Neuronal stem cell (in vitro differentiated cells): ENCODE measurements at regions not wholly inside any gene's neighbourhood (a gene's known extent, or its start where the extent isn't known, plus 50 kb on each side); places are given as distances from the start of the nearest gene placed in this dataset.

Experiments used
- DNase-seq: peaks from one replicate; pipeline ENCODE4 v3.0.0-alpha.2; 2013; ENCODE audit warnings: low spot score
- H2AFZ ChIP-seq: one replicate; pipeline ENCODE4 v1.6.1; 2013; ENCODE audit warnings: mild to moderate bottlenecking, low read length, inconsistent platforms
- H2AK5ac ChIP-seq: 2 replicates; pipeline ENCODE4 v1.6.1; 2013; ENCODE audit warnings: low read depth, mild to moderate bottlenecking, inconsistent platforms, low read length, moderate library complexity, mixed read lengths
- H2BK120ac ChIP-seq: 2 replicates; pipeline ENCODE4 v1.6.1; 2013; ENCODE audit warnings: low read depth, mild to moderate bottlenecking, inconsistent platforms, low read length, moderate library complexity, mixed read lengths
- H2BK12ac ChIP-seq: one replicate; pipeline ENCODE4 v1.6.1; 2013; ENCODE audit warnings: low read length, inconsistent platforms
- H2BK15ac ChIP-seq: 2 replicates; pipeline ENCODE4 v1.6.1; 2013; ENCODE audit warnings: mild to moderate bottlenecking, low read length, inconsistent platforms, mixed read lengths
- H2BK5ac ChIP-seq: one replicate; pipeline ENCODE4 v1.6.1; 2013; ENCODE audit warnings: inconsistent platforms, mild to moderate bottlenecking, low read length, moderate library complexity
- H3K14ac ChIP-seq: one replicate; pipeline ENCODE4 v1.6.1; 2013; ENCODE audit warnings: low read length, inconsistent platforms
- H3K18ac ChIP-seq: 2 replicates; pipeline ENCODE4 v1.6.1; 2013; ENCODE audit warnings: low read length, inconsistent platforms
- H3K23ac ChIP-seq: 2 replicates; pipeline ENCODE4 v1.6.1; 2013; ENCODE audit warnings: low read depth, mild to moderate bottlenecking, mixed read lengths, low read length, inconsistent platforms; ENCODE audit not compliant: poor library complexity
- H3K27ac ChIP-seq: replicated peaks from 3 replicates; pipeline ENCODE4 v1.5.1; 2013; ENCODE audit warnings: low read length, inconsistent platforms
- H3K27me3 ChIP-seq, 3 experiments: 2 replicates each; pipeline ENCODE4 v1.6.1; 2013; ENCODE audit warnings: low read length in 3 of 3, mild to moderate bottlenecking in 2 of 3, inconsistent platforms in 1 of 3, low read depth in 1 of 3, mixed read lengths in 1 of 3, moderate library complexity in 1 of 3; ENCODE audit not compliant: control insufficient read depth in 3 of 3, insufficient read depth in 3 of 3
- H3K36me3 ChIP-seq, 2 donors: replicated peaks in 1 of 2; 2 replicates each; pipeline ENCODE4 v1.6.1; 2013; ENCODE audit warnings: low read length in 2 of 2; ENCODE audit not compliant: control insufficient read depth in 2 of 2, insufficient read depth in 2 of 2
- H3K4ac ChIP-seq: 2 replicates; pipeline ENCODE4 v1.6.1; 2013; ENCODE audit warnings: inconsistent platforms, mild to moderate bottlenecking, low read length, moderate library complexity
- H3K4me1 ChIP-seq, 2 donors: 1 replicate in 1 of 2; 2 replicates in 1 of 2; pipeline ENCODE4 v1.6.1; 2013; ENCODE audit warnings: low read length in 2 of 2, low read depth in 1 of 2; ENCODE audit not compliant: control insufficient read depth in 2 of 2, insufficient read depth in 1 of 2
- H3K4me2 ChIP-seq: one replicate; pipeline ENCODE4 v1.6.1; 2013; ENCODE audit warnings: mild to moderate bottlenecking, low read length, inconsistent platforms; ENCODE audit not compliant: insufficient read depth, poor library complexity, severe bottlenecking
- H3K4me3 ChIP-seq, 2 donors: 2 replicates each; pipeline ENCODE4 v1.5.1; 2013; ENCODE audit warnings: low read length in 2 of 2, mild to moderate bottlenecking in 2 of 2, inconsistent platforms in 1 of 2, moderate library complexity in 1 of 2
- H3K79me1 ChIP-seq: one replicate; pipeline ENCODE4 v1.6.1; 2013; ENCODE audit warnings: low read depth, mild to moderate bottlenecking, inconsistent platforms, low read length, moderate library complexity
- H3K9ac ChIP-seq: one replicate; pipeline ENCODE4 v1.6.1; 2013; ENCODE audit warnings: mild to moderate bottlenecking, low read depth, low read length, inconsistent platforms; ENCODE audit not compliant: poor library complexity
- H3K9me3 ChIP-seq, 2 donors: replicated peaks in 1 of 2; 2 replicates each; pipeline versions ENCODE3 to v1.6.1; 2013; ENCODE audit warnings: low read length in 2 of 2, mild to moderate bottlenecking in 2 of 2, inconsistent platforms in 1 of 2, low read depth in 1 of 2, mixed read lengths in 1 of 2, moderate library complexity in 1 of 2; ENCODE audit not compliant: control insufficient read depth in 2 of 2, insufficient read depth in 1 of 2
- H4K8ac ChIP-seq: one replicate; pipeline ENCODE4 v1.6.1; 2013; ENCODE audit warnings: low read depth, mild to moderate bottlenecking, inconsistent platforms, low read length, moderate library complexity
- H4K91ac ChIP-seq: one replicate; pipeline ENCODE4 v1.6.1; 2013; ENCODE audit warnings: low read length, low read depth, mild to moderate bottlenecking, inconsistent platforms; ENCODE audit not compliant: poor library complexity
- WGBS, 2 donors: extraction: QIAGEN DNeasy Blood & Tissue Kit; methylation state at CpG; one replicate each; pipeline ENCODE4 v1.1.7; 2013; ENCODE audit warnings: missing lambda C conversion rate in 2 of 2, mixed read lengths in 1 of 2; ENCODE audit not compliant: insufficient read length in 2 of 2, insufficient replicate concordance in 1 of 2; ENCODE audit errors: extremely low coverage in 2 of 2; 5-methylcytosine and 5-hydroxymethylcytosine counted together

DNA sequence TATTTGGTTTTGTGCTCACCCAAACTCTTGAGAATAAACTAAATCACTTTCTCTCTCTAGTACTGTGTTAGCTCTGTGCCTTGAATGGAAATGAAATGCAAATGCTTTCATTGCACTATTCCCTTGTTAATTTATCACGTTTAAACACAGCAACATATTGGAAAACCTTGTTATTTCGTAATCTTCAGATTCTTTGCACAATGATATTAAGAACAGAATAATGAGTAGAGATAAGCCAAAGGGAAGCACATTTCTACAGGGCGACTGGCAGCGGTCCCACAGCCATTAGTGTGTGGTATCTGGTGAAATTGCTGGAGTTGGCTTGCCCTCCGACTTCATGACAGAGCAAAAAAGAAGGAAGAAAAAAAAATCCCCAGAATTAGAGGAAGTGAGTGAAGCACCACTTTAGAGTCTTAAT lies 166.1 kb upstream of the E2F7 start:
- no peaks in the 10 kb centered on the region for H3K79me1 ChIP-seq
- no peaks in the 10 kb centered on the region for H3K27me3 ChIP-seq
- H2AK5ac ChIP-seq, result no peak overlapping the region
- no peak overlapping the region for H4K8ac ChIP-seq
- H2BK15ac ChIP-seq, result no peak overlapping the region
- no peak overlapping the region for H3K27ac ChIP-seq
- no peak overlapping the region for H2BK120ac ChIP-seq
- no peak overlapping the region for H3K9ac ChIP-seq
- H2BK5ac ChIP-seq, result no peak overlapping the region
- no peaks in the 10 kb centered on the region for H3K4me1 ChIP-seq
- H3K18ac ChIP-seq, result no peak overlapping the region
- no CpG with 5 or more reads among the region's 5 CpGs for WGBS, 2 donors
- H3K4ac ChIP-seq, result no peak overlapping the region
- no peak overlapping the region for H3K4me3 ChIP-seq
- H4K91ac ChIP-seq, result no peak overlapping the region
- H2BK12ac ChIP-seq, result no peak overlapping the region
- H3K9me3 ChIP-seq, result no peaks in the 10 kb centered on the region
- no peak overlapping the region for H2AFZ ChIP-seq
- DNase-seq, result no peak
- no peak overlapping the region for H3K14ac ChIP-seq
- H3K36me3 ChIP-seq, result no peaks in the 10 kb centered on the region
- no peak overlapping the region for H3K23ac ChIP-seq
- no peak overlapping the region for H3K4me2 ChIP-seq

DNA sequence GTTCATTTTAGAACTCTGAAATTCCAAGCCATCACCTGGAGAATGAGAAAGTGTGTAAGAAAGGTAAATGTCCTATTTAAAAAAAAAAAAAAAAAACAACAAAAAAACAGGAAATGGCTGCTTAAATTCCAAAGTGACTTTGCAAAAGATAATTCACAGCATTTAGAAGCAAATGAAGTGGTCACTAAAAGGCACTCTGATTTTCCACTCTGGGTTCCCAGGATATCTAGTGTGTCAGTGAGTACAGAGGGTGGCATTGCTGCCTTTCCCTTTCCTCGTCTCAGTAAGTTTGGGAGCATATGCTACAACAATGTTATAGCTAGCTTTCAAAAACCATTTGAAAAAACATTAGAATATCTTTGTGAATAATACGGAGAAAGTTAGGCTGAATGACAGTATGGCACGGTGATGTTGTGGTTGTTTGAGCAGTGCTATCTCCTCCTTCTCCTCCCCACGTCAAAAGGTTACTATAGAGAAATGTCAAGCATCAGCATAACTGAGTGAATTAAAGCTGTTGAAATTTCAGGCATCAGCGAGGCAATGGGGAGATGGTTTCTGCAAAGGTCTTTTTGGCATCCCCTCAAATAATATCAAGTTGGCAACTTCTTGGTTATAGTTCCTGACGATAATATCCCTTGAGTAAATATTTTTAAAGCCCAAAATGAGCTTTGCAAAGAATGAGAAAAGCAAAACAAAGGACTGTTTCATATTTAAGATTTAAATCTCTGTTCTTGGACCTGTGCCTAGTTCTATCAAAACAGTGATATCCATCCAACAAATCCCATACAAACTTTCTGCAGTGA lies 164.5 kb upstream of the E2F7 start:
- Histone ChIP-seq H3K79me1 (no peaks in the 10 kb centered on the region), H4K8ac (no peak overlapping the region), H3K18ac (no peak overlapping the region), H3K9me3 (no peaks in the 10 kb centered on the region), H3K27me3 (no peaks in the 10 kb centered on the region), H3K4me2 (no peak overlapping the region), H3K4ac (no peak overlapping the region), H2BK12ac (no peak overlapping the region), H3K23ac (no peak overlapping the region), H2BK120ac (no peak overlapping the region), H2AK5ac (no peak overlapping the region), H3K14ac (no peak overlapping the region), H2AFZ (no peak overlapping the region), H3K36me3 (no peaks in the 10 kb centered on the region), H2BK5ac (no peak overlapping the region), H4K91ac (no peak overlapping the region), H3K27ac (no peak overlapping the region), H3K9ac (no peak overlapping the region), H3K4me3 (no peak overlapping the region), H2BK15ac (no peak overlapping the region), H3K4me1 (no peaks in the 10 kb centered on the region)
- DNase-seq, result no peak
- WGBS, 2 donors, result no CpG with 5 or more reads among the region's 6 CpGs

DNA sequence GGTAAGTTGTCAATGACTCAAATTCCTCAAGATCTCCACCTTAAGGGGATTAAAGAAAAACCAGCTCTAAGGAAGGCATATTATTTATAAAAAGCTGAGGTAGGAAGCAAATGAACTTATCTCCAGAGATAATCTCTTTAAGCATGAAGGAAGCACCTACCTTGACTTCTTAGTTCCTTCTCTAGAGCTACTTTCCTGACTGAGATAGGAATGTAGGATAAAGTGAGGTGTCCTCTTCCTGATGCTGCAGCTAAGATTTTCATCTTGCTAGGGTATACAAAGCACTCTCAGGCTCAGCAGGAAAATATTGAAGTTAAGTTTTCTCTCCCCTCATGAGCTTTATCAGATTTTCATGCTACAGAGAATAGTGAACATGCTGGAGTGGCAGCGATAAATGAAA lies 163.0 kb upstream of the E2F7 start:
- Histone ChIP-seq H3K4ac (no peak overlapping the region), H2AK5ac (no peak overlapping the region), H3K27me3 (no peaks in the 10 kb centered on the region), H4K8ac (no peak overlapping the region), H2BK120ac (no peak overlapping the region), H2BK5ac (no peak overlapping the region), H3K4me1 (no peaks in the 10 kb centered on the region), H3K9me3 (no peaks in the 10 kb centered on the region), H3K27ac (no peak overlapping the region), H3K14ac (no peak overlapping the region), H2BK12ac (no peak overlapping the region), H3K4me3 (no peak overlapping the region), H4K91ac (no peak overlapping the region), H3K79me1 (no peaks in the 10 kb centered on the region), H3K36me3 (no peaks in the 10 kb centered on the region), H3K9ac (no peak overlapping the region), H2BK15ac (no peak overlapping the region), H3K18ac (no peak overlapping the region), H3K23ac (no peak overlapping the region), H2AFZ (no peak overlapping the region), H3K4me2 (no peak overlapping the region)
- no peak for DNase-seq
- WGBS, 2 donors, result no CpG with 5 or more reads among the region's 1 CpG

DNA sequence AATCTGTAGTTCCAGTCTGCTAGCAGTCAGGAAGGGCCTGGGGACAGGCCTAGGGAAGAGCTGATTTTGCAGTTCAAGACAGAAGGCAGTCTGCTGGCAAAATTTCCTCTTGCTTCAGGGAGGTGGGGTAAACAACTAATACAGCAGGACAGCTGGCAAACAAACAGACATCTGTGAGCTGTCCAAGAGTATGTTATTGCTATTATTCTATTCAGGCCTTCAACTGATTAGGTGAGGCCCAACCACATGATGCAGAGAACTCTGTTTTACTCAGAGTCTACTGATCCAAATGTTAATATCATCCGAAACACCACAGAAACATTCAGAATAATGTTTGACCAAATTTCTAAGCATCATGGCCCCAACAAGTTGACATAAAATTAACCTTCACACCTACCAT lies 161.0 kb upstream of the E2F7 start:
- no peak overlapping the region for H3K23ac ChIP-seq
- H2BK120ac ChIP-seq, result no peak overlapping the region
- H4K91ac ChIP-seq, result no peak overlapping the region
- no peak overlapping the region for H3K18ac ChIP-seq
- no peak overlapping the region for H2AK5ac ChIP-seq
- H3K27ac ChIP-seq, result no peak overlapping the region
- H3K14ac ChIP-seq, result no peak overlapping the region
- H3K4me1 ChIP-seq, result no peaks in the 10 kb centered on the region
- H3K9me3 ChIP-seq, result no peaks in the 10 kb centered on the region
- H4K8ac ChIP-seq, result no peak overlapping the region
- H3K9ac ChIP-seq, result no peak overlapping the region
- no peaks in the 10 kb centered on the region for H3K79me1 ChIP-seq
- WGBS, 2 donors, result no CpG with 5 or more reads among the region's 1 CpG
- no peak overlapping the region for H3K4ac ChIP-seq
- H3K4me2 ChIP-seq, result no peak overlapping the region
- H2AFZ ChIP-seq, result no peak overlapping the region
- no peak overlapping the region for H2BK5ac ChIP-seq
- no peak overlapping the region for H2BK15ac ChIP-seq
- no peaks in the 10 kb centered on the region for H3K27me3 ChIP-seq
- H2BK12ac ChIP-seq, result no peak overlapping the region
- H3K4me3 ChIP-seq, result no peak overlapping the region
- DNase-seq, result no peak
- H3K36me3 ChIP-seq, result no peaks in the 10 kb centered on the region
